ENCODE measurements at regions not wholly inside any gene's neighbourhood (a gene's known extent, or its start where the extent isn't known, plus 50 kb on each side); places are given as distances from the start of the nearest gene placed in this dataset.

DNA sequence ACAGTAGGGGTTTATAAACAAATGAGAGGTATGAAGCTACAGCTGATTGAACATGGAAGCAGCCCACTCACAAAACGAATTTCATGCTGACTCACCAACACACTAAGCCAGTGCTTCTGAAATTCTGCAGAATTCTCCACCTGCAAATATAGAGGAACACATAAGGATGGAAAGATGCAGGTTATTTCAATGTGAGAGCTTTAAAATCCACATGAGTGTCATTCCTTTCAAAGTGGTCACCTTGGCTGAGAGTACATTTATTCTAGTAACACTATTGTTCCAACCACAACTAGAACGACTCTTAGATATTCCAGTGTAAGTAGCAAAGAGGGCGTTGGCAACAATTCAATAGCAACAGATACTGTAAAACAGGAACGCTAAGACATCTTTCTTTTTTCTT lies 189.9 kb upstream of the TSC22D2 start:
- no peak for DNase-seq (ENCODE audit: low spot score)

DNA sequence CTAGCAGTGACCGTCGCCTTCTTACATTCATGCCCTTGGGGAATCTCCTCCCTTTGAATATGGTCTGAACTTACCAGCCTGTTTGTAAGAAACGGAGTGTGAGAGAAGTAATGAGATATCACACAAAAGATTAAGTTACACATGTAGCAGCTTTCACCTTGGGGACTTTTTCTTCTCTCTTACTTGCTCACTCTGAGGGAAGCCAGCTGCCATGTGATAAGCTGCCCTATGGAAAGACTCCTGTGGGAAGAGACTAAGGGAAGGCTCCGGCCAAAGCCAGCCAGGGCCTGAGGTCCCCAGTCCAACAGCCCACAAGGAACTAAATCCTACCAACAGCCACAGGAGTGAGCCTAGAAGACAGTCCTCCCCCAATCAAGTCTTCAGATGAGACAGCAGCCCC lies 190.4 kb upstream of the TSC22D2 start:
- DNase-seq (ENCODE audit: low spot score), result no peak

DNA sequence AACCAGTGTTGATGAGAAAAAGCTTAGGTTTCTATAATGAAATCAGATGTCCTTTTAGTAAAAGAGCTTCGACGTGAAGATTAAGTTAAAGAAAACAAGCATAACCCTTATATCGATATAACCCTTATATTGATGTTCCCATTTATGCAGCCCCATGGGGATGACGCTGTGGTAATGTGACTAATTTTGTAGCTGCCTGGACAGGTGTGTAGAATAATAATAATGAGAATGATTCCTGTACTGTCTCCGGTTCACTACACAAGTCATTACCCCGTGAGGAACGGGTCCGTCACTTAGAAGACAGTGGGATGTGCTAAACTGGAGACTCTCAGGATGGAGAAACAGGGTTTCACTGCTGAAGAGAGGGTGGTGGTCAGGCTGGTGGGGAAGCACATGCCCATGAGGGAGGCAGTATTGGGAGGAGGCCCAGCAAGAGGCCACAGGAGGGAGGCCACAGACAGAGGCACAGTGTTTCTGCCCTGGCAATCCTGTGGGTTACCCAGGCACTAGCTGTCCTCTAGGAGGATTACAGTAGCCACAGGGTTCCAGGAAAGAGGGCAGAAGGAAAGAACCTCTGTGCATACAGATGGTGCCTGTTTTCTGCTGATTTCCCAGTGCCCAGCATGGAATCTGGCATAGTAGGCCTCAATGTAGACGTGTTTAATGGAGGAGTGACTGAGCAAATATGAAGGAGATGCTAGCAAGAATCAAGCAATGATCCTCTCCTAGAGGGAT lies 191.1 kb upstream of the TSC22D2 start:
- no peak for DNase-seq (ENCODE audit: low spot score)

DNA sequence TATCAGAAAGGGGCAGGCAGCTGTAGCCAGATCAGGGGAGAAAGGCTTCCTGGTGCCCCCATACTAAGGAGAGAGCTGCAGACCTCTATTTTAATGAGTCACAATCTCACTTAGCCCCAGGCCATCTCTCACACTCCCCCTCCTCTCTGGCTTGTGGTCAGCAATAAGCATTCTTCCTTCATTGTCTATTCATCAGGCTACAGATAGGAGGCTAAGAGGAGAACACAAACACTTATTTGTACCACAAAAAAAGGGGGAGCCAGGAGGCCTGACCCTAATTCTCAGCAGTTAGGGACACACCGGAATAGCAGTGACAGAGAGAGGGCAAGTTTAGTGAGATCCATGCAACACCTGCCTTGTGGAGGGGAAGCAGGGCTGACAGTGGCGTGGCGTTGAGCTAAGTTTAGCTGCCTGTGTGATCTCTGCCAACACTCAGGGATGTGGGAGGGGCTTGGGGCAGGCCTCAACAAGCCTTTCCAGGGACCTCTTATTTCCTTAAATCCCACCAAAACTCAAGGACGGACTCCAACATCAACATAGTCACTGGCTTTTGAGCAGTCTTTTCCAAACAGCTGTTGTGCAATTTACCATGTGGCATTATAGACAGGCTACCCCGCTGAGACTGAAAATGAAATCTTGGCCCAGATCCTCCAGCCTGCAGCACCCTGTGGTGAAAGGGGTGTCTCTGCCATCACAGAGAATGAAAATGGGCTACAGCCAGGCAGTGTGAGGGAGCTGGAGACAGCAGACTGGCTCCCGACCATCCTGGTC lies 191.9 kb upstream of the TSC22D2 start:
- peak; percentile 71 for DNase-seq (ENCODE audit: low spot score)

DNA sequence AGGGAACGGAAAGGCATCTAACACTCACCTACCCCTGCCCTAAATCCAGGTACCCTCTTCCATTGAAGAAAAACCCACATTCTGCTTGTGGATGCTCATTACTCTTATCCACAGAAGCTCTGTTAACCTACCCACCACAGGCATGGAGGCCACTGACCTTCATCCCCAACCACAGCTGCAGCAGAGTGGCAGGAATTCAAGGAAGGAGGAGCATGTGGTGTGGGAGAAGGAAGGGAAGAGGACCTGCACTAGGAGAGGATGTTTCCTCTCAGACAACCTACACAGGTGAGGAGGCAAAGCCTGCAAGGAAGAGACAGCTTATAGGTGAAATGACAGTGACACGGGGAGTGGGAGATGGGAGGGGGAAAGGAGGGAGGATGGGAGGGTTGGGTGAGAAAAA lies 192.5 kb upstream of the TSC22D2 start:
- peak; percentile 34 for DNase-seq (ENCODE audit: low spot score)

DNA sequence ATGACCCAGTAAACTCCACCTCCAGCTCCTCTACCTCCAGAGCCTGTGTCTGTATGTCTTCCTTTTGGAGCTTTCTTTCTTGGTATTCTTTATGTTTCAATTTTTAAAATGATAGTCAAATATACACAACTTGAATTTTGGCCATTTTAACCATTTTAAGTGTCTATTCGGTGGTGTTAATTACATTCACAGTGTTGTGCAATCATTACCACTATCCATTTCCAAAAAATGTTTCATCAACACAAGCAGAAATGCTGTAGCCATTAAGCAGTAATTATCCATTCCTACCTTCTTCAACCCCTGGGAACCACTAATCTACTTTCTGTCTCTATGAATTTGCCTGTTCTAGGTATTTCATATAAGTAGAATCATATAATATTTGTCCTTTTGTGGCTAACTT lies 194.5 kb upstream of the TSC22D2 start:
- no peak for DNase-seq (ENCODE audit: low spot score)

DNA sequence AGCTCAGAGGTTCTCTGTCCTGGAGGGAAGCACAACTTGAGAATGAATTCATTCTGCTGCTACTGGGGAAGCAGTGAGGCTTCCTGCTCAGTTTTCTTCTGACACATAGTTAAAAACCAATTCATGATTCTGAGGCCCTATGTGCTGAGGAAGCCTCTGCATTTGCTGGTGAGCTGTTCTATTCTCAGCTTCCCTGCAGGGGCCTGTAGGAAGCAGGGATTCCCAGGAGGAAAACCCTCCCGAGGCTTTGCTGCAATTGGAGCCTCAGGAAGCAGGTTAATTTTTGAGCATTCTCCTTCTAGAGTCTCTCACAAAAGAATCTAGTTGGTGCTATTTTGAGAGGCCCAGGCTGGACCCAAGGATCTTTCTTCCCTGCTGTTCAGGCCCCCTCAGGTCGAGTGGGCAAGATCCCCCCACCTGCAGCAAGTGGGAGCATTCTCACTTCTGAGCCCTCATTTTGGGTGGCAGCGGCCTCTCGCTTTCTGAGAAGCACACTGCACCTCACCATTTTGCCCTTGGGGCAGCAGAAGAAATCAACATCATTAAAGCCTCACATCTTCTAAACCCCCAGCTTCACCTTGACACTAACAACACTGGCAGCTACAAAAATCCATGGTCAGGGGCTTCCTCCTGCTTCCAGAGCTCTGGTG lies 197.5 kb upstream of the TSC22D2 start:
- no peak for DNase-seq (ENCODE audit: low spot score)

DNA sequence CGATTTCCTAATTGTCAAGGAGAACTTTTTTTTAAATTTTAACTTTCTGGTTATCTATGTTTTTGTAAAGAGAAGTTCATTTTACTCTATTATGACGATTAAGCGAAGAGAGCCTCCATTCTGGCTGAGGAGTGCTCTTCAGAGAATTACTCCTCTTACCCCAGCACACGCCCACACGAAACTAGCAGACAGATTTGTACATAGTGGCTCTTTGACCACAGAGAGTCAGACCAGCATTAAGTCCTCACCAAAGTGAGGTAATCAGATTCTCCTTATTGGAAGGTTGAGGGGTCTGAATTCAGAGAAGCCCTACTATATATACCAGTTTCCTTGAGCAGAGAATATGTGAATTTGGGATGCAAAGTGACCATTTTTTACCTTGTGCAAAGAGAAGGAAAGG lies 204.8 kb upstream of the TSC22D2 start:
- DNase-seq (ENCODE audit: low spot score), result no peak

DNA sequence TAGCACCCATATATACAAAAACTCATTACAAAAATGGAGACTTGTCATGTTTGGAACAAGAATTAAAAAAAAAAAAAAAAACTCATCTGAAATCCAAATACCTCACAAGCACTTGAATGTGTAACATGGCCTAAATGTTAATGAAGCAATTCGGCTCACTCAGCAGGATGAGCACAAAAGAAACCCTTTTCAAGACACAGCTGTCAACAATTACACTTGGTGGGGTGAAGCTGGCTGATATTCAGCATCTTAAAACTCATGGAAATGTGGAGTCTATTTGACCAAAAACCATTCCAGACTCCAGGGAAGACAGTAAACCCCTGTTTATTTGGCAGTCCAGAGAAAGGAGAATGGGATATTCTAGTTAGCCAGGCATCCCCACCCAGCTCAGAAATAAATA lies 205.4 kb upstream of the TSC22D2 start:
- DNase-seq (ENCODE audit: low spot score), result no peak

DNA sequence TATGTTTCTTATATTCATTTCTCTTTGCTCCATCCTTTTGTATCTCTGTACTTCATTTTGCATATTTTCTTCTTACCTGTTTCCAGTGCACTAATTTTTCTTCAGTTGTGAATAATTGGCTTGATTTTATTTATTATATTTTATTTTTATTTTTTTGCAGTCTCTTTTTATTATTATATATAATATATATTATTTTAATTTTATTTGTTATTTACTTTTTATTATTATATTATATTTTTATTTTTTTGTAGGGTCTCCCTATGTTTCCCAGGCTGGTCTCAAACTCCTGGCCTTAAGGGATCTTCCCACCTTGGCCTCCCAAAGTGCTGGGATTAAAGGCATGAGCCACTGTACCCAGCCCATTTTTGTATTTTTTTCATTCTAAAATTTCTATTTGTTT lies 213.1 kb upstream of the TSC22D2 start:
- DNase-seq (ENCODE audit: low spot score), result no peak

DNA sequence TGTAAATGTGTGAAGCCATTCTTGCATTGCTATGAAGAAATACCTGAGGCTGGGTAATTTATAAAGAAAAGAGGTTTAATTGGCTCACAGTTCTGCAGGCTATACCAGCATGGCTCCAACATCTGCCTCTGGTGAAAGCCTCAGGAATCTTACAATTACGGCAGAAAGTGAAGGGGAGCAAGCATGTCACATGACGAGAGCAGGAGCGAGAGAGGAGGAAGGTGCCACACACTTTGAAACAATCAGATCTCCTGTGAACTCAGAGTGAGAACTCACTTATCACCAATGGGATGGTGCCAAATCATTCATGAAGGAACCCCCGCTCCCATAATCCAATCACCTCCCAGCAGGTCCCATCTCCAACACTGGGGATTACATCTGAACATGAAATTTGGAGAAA lies 213.6 kb upstream of the TSC22D2 start:
- no peak for DNase-seq (ENCODE audit: low spot score)

DNA sequence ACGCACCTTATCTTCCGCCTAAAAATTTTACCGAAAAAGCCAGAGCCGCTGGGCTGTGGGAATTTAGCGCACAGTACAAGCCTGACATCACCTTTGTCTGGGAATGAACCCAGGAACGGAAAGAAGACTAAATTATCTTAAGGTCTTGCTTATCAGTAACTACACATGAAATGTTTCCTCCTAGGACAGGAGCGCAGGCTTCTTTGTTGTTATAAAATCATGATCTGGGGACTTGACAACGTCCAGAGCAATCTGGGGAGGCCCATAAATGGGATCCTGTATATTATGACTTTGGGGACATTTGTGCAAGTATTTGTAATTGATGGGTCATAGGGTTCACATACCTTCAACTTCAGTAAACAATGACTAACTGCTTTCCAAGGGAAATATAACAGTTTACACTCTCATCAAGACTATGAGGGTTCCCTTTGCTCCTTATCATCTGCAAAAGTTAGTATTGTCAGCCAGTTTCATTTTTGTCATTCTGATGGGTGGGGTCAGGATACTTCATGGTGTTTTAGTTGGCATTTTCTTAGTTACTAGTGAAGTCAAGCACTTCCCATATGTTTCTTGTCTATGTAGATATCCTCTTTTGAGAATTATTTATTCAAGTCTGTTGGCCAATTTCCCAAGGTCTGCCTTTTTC lies 213.9 kb upstream of the PFN2 start:
- no peak for DNase-seq (ENCODE audit: low spot score)

DNA sequence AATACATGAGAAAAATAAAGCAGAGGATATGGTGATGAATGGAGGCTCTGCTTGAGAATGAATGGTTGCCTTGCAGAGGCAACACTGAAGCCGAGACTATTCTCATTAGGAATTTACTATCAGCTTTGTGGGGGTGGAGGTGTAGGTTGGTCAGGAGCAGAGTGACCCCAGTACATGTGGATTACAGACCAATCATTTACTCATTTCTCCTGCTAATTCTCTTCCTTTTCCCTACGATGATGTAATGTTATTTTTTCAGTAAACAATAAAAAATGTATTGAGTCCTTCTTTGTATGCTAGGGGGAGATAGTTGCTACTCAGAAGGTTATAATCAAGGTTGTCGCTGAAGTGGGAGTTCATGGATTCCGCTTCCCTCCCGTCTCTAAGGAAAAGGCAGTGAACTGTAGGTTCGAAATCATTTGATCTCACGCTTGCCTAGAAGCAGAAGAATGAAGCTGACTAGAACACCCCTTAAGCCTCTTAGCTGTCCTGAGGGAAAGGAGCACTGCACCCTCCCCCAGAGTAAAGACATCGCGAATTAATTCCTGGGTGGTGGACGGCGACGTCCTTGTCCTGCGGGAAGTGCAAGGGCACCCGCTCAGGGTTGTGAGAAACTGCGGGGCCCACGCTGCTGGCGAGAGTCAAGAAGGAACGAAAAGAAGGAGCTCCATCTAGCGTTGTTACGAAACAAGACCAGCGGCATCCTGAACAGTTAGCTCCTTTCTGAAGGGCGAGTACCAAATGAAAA lies 213.2 kb upstream of the PFN2 start:
- DNase-seq (ENCODE audit: low spot score), result peak; percentile 86

DNA sequence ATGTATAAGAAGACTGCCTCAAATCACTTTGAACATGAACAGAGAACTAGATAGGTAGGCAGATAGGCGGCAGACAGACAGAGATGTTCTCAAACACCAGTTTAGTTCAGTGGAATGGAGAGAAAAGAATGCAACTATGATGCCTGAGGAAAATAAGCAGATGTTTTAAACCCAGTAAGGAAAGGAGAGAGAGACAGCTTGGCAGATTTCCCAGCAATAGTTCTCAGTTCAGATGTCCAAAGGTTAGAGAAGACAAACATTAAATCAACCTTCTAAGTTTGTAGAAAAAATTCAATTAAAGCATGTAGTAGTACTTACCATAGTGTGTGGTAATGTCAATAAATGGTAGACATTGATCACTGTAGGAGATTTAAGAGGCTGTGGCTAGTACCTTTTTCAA lies 209.6 kb upstream of the PFN2 start:
- DNase-seq (ENCODE audit: low spot score), result no peak

DNA sequence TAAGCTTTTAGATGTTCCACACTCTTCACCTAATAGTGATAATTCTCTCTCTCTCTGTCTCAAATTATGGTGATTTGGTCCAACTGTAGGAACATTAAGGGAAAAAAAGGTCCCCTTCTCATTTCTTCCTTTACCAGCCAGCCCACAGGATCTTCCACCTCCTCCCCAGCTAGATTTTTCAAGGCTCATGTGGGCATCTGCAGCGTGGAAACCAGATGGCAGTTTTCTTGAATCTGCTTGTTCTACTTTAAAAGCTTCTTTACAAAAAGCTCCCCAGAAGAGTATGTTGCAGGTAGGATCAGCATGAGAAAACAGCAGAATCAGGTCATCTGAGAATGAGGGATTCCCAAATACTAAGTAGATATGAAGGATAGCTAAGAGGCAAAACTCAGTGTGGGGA lies 208.6 kb upstream of the PFN2 start:
- no peak for DNase-seq (ENCODE audit: low spot score)

DNA sequence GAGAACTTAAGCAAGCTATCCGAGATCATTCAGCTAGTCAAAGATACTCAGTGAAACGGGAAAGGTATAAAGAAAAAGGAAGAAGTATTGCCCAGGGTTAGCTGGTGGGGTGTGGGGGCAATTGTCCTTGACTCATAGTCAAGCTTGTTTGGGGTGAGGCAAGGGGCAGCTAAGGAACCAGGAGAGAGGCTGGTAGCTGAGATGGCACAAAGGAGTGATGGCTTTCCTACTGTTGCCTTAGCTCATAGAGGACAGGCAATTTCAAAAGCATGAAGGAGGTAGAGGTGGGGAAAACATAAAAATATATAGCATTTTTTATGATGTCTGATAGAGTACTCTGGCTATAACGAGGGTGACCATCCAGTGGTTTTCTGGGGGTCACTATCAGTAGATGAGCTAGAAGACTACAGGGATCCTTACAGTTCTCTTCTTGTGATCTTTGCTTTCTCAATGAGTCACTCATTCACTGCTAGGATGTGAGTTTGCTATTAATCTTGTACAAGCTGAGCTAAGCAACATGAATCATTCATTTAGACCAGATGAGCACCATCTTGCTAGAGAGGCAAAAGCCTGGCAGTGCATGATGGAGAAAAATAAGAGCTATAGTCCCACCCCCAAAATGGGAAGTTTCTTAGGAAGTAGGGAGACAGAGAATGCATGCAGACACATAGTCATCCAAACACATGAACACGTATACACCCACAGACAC lies 207.1 kb upstream of the PFN2 start:
- DNase-seq (ENCODE audit: low spot score), result no peak

DNA sequence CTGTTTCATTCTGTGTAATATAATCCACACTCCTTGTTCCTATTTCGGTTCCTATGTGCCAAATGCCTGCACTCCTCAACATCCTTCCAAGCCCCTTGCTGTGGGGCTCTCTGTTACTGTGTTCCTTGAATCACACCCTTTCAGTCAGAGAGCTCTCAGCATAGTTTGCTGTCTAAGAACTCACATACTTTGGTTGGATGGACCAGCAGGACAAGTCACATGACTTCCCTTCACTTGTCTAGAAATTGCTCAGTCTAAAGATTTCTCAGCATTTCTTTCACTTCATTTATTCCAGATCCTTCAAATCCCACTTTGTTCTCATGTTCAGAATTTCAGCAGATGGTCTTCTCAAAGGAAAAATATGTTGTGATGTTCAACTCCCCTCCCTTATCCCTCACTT lies 203.5 kb upstream of the PFN2 start:
- no peak for DNase-seq (ENCODE audit: low spot score)

DNA sequence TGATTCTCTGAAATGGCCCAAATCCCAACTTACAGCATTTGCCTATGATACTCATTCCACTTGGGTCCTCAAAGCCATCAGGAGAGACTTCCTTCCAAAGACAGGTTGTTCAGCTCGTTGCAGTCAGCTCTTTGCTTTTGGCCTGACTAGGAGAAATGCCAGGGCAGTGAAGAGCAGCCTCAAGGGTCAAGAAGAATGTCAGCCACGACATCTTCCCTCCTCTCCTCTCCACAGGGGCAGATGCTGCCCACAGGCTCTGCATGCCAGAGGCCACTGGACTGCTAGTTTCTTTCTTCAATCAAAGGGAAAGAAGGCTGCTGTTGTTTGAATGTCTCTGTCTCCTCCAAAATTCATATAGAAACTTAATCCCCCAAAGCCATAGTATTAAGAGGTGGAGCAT lies 201.7 kb upstream of the PFN2 start:
- DNase-seq (ENCODE audit: low spot score), result no peak

DNA sequence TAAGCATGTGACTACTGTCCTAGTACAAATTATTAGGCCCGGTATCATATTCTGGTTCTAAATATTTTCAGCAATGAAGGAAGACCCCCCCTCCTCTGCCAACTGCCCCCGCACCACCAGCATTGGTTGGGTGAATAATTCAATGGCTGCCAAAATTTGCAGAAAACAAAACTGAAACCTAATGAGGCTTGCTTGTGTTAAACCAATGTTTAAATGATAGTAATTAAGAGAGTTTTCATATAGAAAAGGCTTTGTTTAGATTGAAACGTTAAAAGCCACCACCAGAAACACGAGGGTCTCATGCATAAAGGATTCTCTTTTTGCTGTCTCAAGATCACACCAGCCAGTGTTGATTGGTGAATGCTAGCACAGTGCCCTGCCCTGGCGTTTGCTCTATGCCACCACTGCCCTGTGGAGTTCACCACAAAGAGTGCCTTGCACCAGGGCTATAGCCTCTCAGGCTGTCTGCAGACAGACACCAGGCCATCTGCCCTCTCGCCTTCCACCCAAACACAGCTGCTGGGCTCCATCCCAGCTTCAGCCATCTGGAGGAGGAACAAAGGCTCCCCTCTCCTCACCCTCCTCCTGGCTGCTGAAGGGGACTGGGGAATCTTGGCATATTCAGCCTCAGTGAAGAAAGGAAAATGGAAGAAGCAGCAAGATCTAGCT lies 200.3 kb upstream of the PFN2 start:
- DNase-seq (ENCODE audit: low spot score), result no peak

DNA sequence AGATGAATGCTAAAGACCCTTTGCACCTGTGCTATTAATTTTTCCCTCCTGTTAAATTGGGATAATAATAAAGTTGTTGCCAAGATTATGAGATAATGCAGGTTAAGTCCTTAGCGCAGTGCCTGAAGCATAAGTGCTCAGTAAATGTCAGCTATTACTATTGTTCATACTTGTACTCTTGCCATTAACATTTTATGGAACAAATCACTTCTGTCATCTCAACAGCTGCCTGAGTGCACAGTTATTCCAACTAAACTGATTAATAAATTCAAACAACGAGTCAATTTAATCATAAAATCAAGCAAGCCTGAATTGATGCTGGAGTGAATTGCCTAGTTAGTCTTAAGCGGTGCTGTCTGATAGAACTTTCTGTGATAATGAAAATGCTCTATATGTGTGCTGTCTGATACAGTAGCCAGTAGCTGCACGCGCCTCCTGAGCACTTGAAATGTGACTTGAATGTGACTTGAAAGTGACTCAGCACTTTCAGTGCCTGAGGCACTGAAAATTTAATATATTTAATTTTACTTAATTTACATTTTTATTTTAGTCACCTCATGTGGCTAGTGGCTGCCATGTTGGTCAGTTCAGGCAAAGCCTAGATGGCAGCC lies 198.7 kb upstream of the PFN2 start:
- DNase-seq (ENCODE audit: low spot score), result no peak
